Superior temporal gyrus (tissue), 1 donor: ENCODE measurements at regions not wholly inside any gene's neighbourhood (a gene's known extent, or its start where the extent isn't known, plus 50 kb on each side); places are given as distances from the start of the nearest gene placed in this dataset.
A peak's percentile ranks its signal among the peaks of the same experiment; 100 is the strongest.

Source experiments
- DNase-seq: peaks from one replicate; pipeline ENCODE4 v3.0.0-alpha.2; 2016; ENCODE audit errors: extremely low spot score

DNA sequence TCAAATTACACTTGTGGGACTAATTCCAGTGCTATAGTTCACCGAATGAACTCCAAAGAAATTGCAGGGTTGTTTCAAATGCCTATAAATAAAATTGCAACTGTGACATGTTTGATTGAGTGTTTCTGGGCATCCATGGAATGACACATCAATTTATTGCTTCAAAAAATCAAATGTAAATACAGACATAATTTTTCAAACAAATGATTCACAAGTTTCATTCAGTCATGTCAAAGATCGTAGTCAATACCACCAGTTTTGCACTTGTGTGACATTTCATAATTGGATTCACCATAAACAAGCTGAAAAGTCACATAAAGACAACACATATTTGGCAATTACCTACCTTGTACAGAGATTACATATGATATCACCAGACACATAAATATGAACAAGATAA lies 350.8 kb downstream of the CDH2 start:
- DNase-seq: no peak

DNA sequence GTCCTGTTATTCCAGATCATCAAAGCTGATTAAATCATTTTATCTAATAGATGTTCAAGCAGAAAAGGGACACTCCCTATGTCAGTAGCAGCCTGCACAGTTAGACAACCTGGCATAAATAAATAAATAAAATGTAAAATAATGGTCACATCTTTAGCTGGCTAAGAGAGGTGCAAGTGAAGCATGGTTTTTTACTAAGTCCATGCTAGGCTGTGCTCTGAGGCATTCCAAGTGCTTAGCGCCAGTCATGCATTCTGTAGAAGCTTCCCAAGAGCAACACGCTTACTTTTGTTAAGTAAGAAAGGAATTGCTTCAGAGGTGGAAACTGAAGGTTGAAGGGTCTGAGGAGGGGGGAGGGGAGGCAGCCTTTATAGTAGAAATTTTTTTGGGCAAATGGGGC lies 351.2 kb downstream of the CDH2 start:
- no peak for DNase-seq

DNA sequence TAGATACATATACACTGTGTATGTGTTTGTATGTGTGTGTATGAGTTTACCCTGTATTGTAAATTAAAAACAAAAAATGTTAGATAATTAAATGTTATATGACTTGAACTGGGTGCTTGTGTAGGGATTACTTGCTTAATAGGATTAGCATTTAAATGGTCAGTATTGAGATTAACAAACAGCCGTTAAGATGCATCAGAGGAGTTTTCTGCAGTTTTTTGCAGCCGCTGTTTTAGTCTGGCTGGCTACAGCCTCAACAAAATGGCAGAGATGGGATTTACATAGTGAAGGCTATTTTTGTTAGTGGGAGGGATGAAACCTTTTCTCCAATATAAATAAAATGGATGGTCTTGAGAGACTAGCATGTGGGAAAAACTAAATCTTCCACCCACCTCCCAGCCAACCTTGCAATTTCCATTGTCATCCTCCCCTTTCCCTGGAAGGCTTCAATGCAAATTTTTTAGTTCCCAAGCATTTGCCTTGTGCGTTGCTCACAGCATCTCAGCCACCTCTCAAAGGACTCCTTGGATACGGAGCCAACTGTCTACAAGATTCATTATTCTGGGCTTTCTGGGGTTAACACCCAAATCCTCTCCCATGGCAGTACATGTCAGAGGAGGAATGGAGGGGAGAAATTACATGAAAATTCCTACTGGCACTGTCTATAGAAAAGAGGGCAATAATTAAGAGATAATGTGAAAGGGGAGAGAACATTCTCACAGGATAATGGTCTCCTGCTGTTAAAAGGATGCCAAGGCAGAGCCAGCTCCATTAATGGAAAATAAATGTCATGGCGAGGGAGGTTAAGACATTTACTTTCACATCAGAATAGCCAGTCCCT lies 351.9 kb downstream of the CDH2 start:
- no peak for DNase-seq

DNA sequence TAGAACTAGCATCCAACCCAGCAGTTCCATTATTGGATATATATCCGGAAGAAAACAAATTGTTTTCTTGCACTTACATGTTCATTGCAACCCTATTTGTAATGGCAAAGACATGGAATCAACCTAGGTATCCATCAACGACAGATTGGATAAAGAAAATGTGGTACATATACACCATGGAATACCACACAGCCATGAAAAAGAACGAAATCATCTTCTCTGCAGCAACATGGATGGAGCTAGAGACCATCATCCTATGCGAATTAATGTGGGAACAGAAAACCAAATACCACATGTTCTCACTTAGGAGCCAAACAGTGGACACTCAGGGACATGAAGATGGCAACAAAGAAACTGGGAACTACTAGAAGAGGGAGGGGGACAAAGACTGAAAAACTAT lies 352.7 kb downstream of the CDH2 start:
- DNase-seq: no peak

DNA sequence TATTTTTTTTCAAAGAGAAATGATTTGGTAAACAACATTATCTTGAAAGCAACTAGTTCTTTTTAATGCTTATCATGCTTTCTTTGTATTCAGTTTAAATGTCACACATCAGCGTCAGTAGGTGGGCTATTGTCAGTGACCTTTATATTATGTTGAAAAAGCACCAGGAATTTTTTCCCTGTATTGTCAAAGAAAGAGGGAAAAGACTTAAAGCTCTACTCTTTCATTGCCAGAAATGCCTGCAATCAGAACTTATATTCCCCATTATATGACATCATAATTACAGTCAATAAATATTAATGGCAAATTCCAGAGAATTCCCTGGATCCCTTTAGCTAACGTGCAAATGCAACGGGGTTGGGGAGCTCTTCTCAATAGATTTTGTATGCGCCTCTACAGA lies 353.9 kb downstream of the CDH2 start:
- no peak for DNase-seq

DNA sequence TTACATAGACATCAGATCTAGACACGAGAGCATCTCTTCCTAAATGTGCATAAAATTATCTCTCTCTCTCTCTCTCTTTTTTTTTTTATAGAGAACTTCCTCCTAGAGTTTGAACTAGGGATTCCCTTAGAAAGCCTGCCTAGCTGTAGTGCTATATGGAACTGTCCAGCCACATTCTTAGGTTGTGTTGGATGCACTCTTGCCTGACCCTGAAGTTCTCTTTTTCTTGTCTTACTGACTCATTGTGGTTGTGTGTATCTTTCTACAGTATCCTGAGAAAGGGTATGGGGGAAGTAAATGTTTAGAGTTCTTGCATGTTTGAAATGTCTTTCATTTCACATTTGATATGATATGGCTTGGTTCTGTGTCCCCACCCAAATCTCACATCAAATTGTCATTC lies 368.2 kb downstream of the CDH2 start:
- DNase-seq: no peak

DNA sequence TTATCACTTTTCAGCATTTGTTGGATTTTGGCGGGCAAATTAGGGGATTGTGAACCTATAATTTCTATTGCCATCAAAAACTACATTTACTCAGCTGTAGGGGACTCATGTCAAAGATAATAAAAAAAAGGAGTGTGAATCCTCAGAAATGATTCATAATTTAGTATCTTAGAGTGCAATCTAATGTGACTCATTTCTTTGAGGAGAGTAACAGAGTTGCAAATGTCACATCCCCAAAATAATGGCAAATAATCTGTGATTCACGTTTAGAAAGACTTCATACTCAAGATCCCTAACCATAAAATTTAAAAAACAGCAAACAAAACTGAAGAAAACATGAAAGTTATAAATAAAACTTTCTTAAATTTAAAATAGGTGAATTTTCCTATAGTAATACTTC lies 373.0 kb downstream of the CDH2 start:
- no peak for DNase-seq

DNA sequence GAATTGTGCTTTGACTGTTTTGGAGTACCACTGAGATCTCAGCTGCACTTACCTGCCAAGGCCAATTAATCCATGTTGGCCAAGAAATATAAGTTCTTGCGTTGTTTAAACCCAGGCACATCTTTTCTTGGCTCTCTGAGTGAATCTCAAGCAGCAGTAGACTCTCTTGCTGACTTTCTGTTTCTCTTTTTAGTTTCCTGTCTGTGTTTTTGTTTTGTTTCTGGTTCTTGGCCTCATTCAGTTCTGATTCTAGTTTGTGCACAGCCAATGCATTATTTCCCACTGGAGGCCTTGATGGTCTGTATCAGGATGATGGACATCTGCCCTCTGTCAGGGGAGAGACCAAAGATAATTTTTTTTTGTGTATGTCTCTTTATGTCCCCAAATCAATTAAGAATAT lies 379.4 kb downstream of the CDH2 start:
- DNase-seq: no peak

DNA sequence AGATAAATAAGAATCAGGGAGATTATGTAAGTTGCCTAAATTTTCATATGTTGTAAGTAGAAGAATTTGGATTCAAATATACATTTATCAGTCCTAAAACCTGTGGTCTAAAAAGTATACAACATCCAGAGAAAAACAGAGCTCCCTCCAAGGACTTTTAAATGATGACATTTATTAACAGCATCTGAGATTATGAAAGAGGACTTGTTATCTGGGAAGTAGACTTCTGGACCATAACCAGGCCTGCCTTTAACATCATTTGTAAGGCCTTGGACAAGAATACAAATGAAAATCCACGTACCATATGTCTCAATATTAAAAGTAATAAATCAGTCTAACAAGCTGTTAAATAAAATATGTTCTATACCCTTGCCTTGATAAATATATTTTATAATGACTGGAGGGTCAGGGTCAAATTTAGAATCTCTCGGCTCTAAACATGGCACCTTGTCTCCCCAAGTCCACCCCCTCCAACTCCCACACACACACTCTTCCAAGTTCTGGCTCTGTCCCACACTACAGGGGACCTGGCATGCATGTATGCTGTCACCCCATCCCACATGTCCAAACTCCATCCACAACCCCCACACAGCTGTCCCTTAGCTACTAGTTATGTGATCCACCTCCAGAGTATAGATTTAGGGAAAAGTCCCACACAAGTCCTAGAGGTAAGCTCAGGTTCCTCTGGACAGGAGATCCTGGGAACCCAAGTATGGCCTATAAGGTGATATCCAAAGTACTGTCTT lies 382.6 kb downstream of the CDH2 start:
- no peak for DNase-seq

DNA sequence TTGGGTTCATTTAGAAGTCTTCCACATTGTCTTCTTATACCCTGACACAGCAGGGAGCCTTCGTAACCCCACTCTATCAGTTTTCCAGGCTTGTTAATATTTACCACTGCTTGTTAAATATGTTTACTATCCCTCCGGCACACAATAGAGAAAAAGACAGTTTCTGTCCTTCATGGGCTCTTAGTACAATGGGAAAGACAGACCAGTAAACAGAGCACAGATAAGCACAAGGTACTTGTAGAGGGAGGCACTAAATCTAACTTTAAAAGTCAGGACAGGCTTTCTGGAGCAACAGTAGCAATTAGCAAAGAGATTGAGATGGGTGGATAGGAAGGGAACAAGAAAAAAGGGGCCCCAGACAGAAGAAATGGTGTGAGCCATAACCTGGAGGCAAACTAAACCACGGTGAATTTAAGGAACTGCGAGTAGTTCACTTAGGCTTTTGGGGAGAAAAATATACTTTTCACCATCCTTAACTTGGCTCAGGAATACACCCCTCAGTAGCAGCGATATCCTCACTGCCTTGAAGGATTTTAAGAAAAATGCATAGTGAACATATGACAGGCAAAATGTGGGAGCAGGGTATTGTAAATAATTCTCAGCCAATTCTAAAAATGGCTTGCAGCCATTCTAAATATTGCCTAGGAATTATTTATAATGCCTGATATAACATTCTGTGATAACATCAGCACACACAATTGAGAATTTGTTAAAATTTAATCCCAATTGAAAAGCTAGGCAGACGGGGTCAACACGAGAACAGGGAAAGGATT lies 383.7 kb downstream of the CDH2 start:
- DNase-seq: no peak

DNA sequence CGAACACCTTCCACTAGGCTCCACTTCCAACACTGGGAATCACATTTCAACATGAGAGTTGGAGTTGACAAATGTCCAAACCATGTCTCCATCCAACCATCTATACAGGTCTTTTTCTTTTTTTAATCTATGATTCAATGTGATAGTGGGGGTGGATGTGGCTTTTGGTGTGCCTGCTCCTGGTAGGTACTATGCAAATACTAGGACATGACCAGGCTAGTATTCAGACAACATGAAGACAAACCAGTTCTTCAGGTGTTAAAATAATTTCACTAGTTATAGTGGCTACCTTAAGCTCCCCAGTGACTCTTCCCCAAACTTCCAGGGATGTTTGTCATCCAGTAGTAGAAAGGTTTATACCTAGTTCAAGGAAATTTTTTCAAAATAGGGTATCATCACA lies 387.5 kb downstream of the CDH2 start:
- no peak for DNase-seq

DNA sequence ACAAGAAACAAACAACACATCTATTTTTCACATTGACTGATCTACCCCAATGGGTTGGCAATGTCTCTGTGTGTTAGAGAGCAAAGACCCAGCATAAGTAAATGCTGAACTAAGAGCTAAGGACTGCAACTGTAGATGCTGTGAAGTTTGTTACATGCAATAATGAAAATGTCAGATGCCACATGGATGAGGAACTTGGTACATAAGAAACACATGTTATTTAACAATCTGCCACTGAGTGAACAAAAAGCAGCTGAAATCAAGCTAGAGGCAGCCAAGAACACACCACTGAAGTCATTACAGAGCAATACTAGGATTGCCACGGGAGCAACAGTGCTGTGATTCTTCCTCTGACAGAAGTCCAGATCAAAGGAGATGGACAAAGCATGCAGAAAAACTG lies 389.4 kb downstream of the CDH2 start:
- no peak for DNase-seq

DNA sequence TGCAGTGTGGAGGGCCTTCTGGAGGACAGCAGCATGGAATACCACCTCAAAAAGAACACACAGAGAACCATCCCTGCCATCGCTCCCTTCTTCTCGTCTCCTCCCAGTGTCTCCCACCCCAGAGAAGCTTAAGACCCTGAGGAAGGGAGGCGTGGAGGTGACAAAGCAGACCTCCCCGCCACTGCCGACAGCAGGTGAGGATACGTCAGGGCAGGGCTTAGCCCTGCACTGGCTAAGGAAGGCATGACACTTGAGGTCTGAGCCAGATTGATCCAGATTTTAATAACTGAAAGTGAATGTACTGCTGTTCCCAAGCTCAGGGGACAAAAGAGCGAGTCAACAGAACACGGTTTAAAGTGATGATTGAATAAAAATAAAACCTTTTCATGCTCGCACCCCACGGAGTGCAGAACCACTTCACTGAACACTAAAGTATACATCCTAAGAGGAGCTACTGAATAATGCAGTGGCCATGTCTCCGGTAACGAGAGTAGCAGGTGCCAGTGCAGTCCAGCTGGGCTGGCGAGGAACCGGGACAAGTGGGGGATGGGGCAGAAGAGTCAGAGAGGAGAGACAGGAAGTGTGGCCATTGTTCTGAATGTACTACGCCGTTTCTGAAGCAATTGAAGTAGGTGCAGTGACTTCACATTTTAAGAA lies 391.0 kb downstream of the CDH2 start:
- DNase-seq: no peak

DNA sequence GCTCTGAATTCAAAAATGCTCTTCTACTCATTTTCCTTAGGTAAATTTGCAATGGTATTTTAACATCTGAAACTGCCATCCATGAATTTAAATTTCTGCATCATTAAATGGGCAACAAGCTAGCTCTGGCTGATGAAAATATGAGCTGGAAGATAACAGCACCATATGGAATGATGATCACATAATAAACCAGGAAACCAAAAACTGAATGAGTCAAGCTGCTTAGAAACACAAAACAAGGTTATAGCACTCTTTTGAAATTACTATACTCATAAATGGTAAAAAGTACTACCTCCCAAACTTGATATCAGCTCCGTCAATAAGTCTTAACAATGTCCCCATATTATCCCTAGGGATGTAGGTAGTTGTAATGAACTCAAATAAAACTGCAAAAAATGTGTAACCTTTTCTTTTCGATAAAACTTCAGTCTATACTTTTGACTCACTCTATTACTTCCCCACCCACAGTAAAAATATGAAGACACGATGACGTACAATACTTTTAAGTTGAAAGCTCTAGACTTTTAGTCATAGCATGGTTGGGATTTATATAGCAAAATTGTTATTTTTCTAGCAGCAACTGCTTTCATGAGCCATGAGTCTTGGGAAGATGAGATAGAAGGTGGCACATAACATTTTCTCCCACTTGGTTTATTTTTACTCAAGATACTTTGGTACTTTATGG lies 396.7 kb downstream of the CDH2 start:
- DNase-seq: peak; percentile 38

DNA sequence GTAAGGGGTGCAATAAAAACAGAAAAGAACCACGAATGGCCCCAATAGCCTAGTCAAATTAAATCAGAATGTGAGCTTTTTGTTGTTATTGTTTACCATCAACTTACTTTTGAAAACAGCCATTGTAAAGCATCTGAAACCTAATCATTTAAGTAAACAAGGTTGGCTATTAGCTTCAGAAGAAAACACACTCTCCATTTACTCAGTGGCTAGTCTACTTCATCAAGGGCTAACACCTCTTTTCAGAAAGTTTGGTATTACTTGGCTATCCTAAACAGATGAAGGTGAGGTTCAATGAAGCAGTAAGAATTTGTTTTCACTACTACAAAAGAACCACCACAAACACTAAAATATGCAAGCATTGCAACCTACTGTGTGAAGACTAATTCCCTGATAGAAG lies 398.0 kb downstream of the CDH2 start:
- no peak for DNase-seq

DNA sequence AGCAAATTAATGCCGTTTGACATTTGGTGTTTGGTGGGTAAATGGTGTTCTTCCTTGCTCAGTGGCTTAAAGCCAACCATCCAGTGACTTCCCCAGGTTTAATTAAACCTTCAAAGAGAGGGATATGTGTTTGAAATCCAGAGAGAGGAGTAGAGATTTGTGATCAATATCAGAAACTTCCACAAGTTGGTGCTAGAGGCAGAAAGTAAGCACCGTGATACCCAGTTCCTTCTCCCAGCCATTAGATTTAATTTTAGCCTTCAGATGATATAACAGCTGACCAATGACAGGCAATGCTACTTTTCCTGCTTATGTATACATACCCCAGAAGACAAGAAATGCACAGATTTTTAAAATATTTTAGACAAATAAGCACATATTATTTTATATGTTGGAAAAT lies 398.5 kb downstream of the CDH2 start:
- DNase-seq: no peak

DNA sequence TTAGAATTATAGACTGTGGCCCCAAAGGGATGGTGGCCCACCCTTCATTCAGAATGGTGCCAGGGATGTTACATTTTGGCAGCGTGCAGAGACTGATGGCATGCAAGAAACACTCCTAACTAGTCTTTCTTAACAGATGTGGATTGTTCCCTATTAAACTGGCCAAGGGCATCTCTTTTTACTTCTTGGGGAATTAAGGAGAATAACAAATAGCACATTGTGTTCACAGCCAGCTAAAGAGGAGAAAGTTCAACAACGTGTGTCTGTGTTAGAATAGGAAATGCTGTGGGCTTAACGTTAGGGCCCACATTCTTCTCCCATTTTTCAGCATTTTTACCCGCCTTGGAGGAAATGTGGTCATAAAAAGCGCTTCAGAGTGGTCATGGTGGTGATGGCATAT lies 404.8 kb downstream of the CDH2 start:
- DNase-seq: no peak

DNA sequence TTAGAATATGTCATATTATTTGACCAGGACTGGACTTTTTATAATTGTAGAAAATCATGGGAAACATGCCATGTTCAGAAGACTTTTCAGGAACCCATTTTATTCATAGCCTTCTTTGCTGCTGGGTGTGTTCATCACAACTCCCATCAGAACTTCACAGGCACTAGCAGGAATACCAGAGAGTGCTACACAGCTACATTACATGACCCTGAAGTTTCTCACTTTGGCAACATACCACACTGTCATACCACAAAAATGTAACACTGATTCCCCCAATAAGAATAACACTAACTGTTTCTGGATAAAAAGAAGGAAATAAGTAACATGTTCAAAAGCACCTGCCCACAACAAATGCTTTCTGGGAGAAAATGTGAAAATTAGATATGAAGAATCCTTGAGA lies 405.4 kb downstream of the CDH2 start:
- no peak for DNase-seq

DNA sequence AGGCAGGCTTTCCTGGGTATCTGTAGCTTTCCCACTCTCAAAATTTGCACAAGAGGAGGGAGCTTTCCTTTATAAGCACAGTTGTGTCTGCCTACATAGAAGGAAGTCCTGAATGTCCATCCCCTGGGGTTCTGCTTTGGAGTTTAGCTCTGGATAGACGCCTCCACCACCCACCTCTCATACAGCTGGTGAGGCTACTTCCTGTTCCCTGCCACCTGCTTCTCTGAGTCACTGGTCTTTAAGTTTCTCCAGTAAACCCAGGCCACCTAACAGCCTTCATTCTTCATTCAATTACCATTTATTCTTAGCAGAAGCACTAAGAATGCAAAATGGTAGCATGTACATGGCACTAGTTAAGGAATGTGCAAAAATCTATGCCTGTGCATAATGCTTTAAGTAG lies 407.8 kb downstream of the CDH2 start:
- peak; percentile 28 for DNase-seq

DNA sequence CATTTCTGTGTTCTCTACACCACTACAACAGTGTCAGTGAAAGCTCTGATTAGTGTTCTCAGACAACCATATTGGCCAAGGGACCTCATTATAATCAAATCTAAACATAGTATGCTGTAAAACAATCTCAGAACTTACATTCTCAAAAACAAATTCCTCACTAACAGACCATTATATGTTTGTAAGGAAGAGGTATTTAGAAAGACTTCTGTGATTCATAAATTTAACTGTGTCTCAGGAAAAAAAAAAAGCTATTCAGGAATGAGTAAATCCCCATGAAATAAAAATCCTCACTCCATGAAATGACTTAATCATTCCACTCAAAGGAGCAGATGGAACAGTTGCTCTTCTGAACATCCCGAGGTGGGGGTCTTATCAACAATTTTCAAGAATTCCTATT lies 413.0 kb downstream of the CDH2 start:
- no peak for DNase-seq

DNA sequence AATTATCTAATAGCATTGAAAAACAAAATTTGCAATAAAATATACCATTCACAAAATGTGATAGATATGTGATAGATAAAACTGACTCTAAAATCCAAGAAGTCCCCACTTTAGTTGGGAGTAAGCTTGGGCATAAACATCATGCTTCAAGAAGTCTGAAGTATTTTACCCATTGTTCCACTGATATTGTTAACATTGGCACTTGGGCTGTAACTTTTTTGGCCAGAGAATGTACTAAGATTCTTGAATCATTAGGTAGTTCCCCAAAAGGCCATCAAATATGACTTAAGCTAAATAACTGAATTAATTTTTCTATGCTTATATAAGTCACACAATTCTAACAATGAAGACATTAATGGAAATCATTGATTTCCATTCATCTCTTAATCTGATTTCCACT lies 413.6 kb downstream of the CDH2 start:
- no peak for DNase-seq

DNA sequence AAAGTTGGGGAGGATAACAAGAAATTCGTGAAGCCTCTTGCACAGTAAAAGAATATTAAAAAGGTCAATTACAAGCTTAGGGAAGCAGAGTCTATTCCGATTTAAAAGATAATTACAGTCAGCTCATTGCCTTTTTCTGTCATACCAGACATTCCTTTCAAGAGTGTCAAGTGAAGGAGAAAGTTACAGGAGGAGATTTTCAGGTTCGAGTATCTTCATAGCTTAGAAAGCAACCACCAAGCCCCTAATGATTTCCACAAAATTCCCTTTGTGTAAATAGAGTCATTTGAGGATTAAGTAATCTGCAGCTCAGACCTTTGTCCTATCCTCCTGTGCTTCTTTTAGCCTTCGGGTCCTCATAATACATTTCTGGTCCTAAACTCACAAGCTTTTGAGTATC lies 414.9 kb downstream of the CDH2 start:
- no peak for DNase-seq
